Transverse colon (tissue), 4 donors: ENCODE measurements at regions not wholly inside any gene's neighbourhood (a gene's known extent, or its start where the extent isn't known, plus 50 kb on each side); places are given as distances from the start of the nearest gene placed in this dataset.

Experiments used
- EP300 ChIP-seq: sonication (generic); formaldehyde crosslinking; IDR thresholded peaks from one replicate; pipeline ENCODE4 v1.6.1; 2017; ENCODE audit warnings: antibody characterized with exemption, low read depth
- POLR2A ChIP-seq: fragments of 450-650 bp; IDR thresholded peaks from one replicate; pipeline ENCODE4 v1.6.1; 2016; ENCODE audit warnings: antibody characterized with exemption, mild to moderate bottlenecking, moderate library complexity
- POLR2AphosphoS5 ChIP-seq, 3 donors: sonication (generic); formaldehyde crosslinking; IDR thresholded peaks; one replicate each; pipeline ENCODE4 v1.6.1; 2016; ENCODE audit warnings: antibody characterized with exemption in 3 of 3
- TF ChIP-seq, protein P1 (sequence below), 5 experiments: fragments of 200-600 bp in 3 of 5; fragments of 450-650 bp in 2 of 5; sonication (generic) in 3 of 5; IDR thresholded peaks; 1 replicate in 2 of 5; 2 replicates in 3 of 5; pipeline ENCODE4 v1.5.1; 2016 to 2017; ENCODE audit warnings: antibody characterized with exemption in 5 of 5, inconsistent platforms in 3 of 5, mild to moderate bottlenecking in 2 of 5, moderate library complexity in 1 of 5

GRCh38 chr15:95409626-95410310 lies 920.7 kb upstream of the NR2F2 start:
- TF ChIP-seq EP300 (no peak), POLR2A (no peak), POLR2AphosphoS5 (IDR thresholded peaks at IDR 0.05) (no peak)
- TF ChIP-seq, protein P1, sequence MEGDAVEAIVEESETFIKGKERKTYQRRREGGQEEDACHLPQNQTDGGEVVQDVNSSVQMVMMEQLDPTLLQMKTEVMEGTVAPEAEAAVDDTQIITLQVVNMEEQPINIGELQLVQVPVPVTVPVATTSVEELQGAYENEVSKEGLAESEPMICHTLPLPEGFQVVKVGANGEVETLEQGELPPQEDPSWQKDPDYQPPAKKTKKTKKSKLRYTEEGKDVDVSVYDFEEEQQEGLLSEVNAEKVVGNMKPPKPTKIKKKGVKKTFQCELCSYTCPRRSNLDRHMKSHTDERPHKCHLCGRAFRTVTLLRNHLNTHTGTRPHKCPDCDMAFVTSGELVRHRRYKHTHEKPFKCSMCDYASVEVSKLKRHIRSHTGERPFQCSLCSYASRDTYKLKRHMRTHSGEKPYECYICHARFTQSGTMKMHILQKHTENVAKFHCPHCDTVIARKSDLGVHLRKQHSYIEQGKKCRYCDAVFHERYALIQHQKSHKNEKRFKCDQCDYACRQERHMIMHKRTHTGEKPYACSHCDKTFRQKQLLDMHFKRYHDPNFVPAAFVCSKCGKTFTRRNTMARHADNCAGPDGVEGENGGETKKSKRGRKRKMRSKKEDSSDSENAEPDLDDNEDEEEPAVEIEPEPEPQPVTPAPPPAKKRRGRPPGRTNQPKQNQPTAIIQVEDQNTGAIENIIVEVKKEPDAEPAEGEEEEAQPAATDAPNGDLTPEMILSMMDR (IDR thresholded peaks at IDR 0.05): no peak
